ENCODE measurements at regions not wholly inside any gene's neighbourhood (a gene's known extent, or its start where the extent isn't known, plus 50 kb on each side); places are given as distances from the start of the nearest gene placed in this dataset.

DNA sequence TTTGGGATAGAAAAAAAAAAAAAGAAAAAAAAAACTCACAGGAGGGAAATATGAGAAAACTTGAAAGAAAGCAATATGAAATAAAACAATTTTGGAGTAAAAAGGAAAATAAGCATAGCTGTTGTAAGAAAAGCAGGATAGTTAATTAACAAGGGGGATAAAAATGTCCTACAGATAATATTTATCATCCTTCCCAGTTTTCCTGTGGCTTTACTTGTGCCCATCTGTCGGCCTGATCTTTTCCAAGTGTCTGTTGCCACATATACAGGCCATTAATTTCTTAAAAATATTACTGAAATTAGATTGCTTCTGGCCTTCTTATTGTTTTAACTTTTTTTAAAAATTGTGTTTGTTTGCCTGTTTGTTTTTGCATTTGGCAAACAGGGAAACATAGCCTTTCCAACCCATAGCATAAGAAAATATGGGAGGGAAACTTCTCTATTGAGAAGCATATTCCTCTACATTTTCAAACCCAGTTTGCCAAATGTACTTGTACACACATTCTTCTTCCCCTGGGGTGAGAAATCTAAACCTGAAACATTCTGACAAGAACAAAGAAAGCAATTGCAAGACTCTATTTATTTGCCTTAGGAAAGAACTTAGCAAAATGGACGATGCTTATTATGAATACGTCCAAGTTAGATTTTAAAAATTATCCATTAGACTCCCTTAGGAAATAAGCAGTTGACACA lies 272.3 kb downstream of the CDH20 start:
- TF ChIP-seq GATA2 (IDR thresholded peaks at IDR 0.05; ENCODE audit: low read depth, low read length) (no peak), GATA3 (IDR thresholded peaks at IDR 0.05; ENCODE audit: low read depth, low read length) (no peak)
